HG03025 (cell line): ENCODE measurements at regions not wholly inside any gene's neighbourhood (a gene's known extent, or its start where the extent isn't known, plus 50 kb on each side); places are given as distances from the start of the nearest gene placed in this dataset.

Source experiments
- ATAC-seq: cut with Tn5 transposase; IDR thresholded peaks from one replicate; pipeline ENCODE4 v1.9.1; 2021; ENCODE audit warnings: mild to moderate bottlenecking, moderate library complexity; ENCODE audit not compliant: unreplicated experiment, low FRiP score

- ATAC-seq, result no peak
Measured at GRCh38 chr12:115722181-115722580, 555.3 kb downstream of the MED13L start.

GRCh38 chr12:115716551-115716950 is 560.9 kb downstream of the MED13L start:
- ATAC-seq, result no peak

GRCh38 chr12:115712676-115713075 is 564.8 kb downstream of the MED13L start:
- ATAC-seq, result no peak

- no peak for ATAC-seq
Measured at GRCh38 chr12:115710104-115710564, 567.4 kb downstream of the MED13L start.

GRCh38 chr12:115709540-115710011 is 567.9 kb downstream of the MED13L start:
- no peak for ATAC-seq

- no peak for ATAC-seq
Measured at GRCh38 chr12:115708801-115709200, 568.7 kb downstream of the MED13L start.

- no peak for ATAC-seq
Measured at GRCh38 chr12:115700896-115701465, 576.5 kb downstream of the MED13L start.

GRCh38 chr12:115700081-115700480 is 577.4 kb downstream of the MED13L start:
- ATAC-seq, result no peak

- ATAC-seq, result no peak
Measured at GRCh38 chr12:115698257-115698656, 579.2 kb downstream of the MED13L start.

GRCh38 chr12:115697340-115697739 is 580.2 kb downstream of the MED13L start:
- ATAC-seq, result no peak

GRCh38 chr12:115694564-115694963 is 582.9 kb downstream of the MED13L start:
- ATAC-seq, result no peak

GRCh38 chr12:115693970-115694369 is 583.5 kb downstream of the MED13L start:
- no peak for ATAC-seq

GRCh38 chr12:115691123-115691522 is 586.4 kb downstream of the MED13L start:
- no peak for ATAC-seq

GRCh38 chr12:115687094-115687493 is 590.4 kb downstream of the MED13L start:
- no peak for ATAC-seq

GRCh38 chr12:115683240-115683780 is 594.2 kb downstream of the MED13L start:
- ATAC-seq, result no peak

- no peak for ATAC-seq
Measured at GRCh38 chr12:115680967-115681366, 596.5 kb downstream of the MED13L start.

- no peak for ATAC-seq
Measured at GRCh38 chr12:115672506-115673080, 604.9 kb downstream of the MED13L start.

GRCh38 chr12:115672086-115672485 is 605.4 kb downstream of the MED13L start:
- ATAC-seq, result no peak

GRCh38 chr12:115670869-115671268 is 606.6 kb downstream of the MED13L start:
- ATAC-seq, result no peak

- ATAC-seq, result no peak
Measured at GRCh38 chr12:115667116-115667515, 610.4 kb downstream of the MED13L start.

GRCh38 chr12:115666168-115666567 is 611.3 kb downstream of the MED13L start:
- ATAC-seq, result no peak

GRCh38 chr12:115661112-115661511 is 616.4 kb downstream of the MED13L start:
- ATAC-seq, result no peak
